ENCODE measurements at regions not wholly inside any gene's neighbourhood (a gene's known extent, or its start where the extent isn't known, plus 50 kb on each side); places are given as distances from the start of the nearest gene placed in this dataset.

GRCh38 chr4:65976287-65976686 is 306.0 kb upstream of the EPHA5 start:
- Histone ChIP-seq H3K27me3 (no peaks in the 10 kb centered on the region), H3K27ac (no peak overlapping the region), H3K9me3 (no peaks in the 10 kb centered on the region), H3K4me3 (no peak overlapping the region), H3K4me1 (ENCODE audit: insufficient read depth) (no peaks in the 10 kb centered on the region), H3K36me3 (no peaks in the 10 kb centered on the region)
- intact Hi-C loops (cut with DNase I) = no loop called here
- WGBS, 3 donors = 89 to 93% (median 92%) methylated on average over 2 of the region's 2 CpGs
- TF ChIP-seq POLR2A (IDR thresholded peaks at IDR 0.05) (no peak), EP300 (IDR thresholded peaks at IDR 0.05) (no peak)
- TF ChIP-seq, protein P1, sequence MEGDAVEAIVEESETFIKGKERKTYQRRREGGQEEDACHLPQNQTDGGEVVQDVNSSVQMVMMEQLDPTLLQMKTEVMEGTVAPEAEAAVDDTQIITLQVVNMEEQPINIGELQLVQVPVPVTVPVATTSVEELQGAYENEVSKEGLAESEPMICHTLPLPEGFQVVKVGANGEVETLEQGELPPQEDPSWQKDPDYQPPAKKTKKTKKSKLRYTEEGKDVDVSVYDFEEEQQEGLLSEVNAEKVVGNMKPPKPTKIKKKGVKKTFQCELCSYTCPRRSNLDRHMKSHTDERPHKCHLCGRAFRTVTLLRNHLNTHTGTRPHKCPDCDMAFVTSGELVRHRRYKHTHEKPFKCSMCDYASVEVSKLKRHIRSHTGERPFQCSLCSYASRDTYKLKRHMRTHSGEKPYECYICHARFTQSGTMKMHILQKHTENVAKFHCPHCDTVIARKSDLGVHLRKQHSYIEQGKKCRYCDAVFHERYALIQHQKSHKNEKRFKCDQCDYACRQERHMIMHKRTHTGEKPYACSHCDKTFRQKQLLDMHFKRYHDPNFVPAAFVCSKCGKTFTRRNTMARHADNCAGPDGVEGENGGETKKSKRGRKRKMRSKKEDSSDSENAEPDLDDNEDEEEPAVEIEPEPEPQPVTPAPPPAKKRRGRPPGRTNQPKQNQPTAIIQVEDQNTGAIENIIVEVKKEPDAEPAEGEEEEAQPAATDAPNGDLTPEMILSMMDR (IDR thresholded peaks at IDR 0.05) = no peak
- no peak for DNase-seq

GRCh38 chr4:65973186-65973585 is 302.9 kb upstream of the EPHA5 start:
- H3K9me3 ChIP-seq = no peaks in the 10 kb centered on the region
- H3K36me3 ChIP-seq = no peaks in the 10 kb centered on the region
- no peak for TF ChIP-seq POLR2A (IDR thresholded peaks at IDR 0.05)
- no peak for TF ChIP-seq EP300 (IDR thresholded peaks at IDR 0.05)
- TF ChIP-seq, protein P1 (IDR thresholded peaks at IDR 0.05) = no peak
- peaks cover 1% of the 10 kb centered on the region for H3K4me1 ChIP-seq (ENCODE audit: insufficient read depth)
- intact Hi-C loops (cut with DNase I) = no loop called here
- H3K27me3 ChIP-seq = no peaks in the 10 kb centered on the region
- no peak overlapping the region for H3K27ac ChIP-seq
- no peak for DNase-seq
- no peak overlapping the region for H3K4me3 ChIP-seq
- WGBS, 3 donors = 66 to 78% (median 68%) methylated on average over 9 of the region's 9 CpGs

DNA sequence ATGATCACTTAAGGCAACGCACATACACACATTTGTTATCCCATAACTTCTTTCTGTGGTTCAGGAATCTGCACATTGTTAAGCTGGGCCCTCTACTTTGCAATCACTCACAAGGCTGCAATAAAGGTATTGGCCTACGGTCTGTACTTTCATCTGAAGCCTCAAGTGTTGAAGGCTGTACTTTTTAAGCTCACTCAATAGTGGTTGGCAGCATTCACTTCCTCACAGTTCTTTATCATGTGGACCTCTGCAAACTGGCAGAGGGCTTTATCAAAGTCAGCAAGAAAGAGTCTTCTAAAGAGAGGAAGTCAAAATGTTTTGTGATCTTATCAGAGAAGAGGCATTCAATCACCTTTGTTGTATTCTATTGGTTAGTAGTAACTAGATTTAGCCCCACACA is 301.4 kb upstream of the EPHA5 start:
- DNase-seq = no peak
- TF ChIP-seq POLR2A (IDR thresholded peaks at IDR 0.05) (no peak), EP300 (IDR thresholded peaks at IDR 0.05) (no peak)
- 89 to 96% (median 94%) methylated on average over 2 of the region's 2 CpGs for WGBS, 3 donors
- Histone ChIP-seq H3K27me3 (no peaks in the 10 kb centered on the region), H3K27ac (no peak overlapping the region), H3K4me3 (no peak overlapping the region), H3K36me3 (no peaks in the 10 kb centered on the region), H3K9me3 (no peaks in the 10 kb centered on the region), H3K4me1 (ENCODE audit: insufficient read depth) (peaks cover 1% of the 10 kb centered on the region)
- intact Hi-C loops (cut with DNase I) = no loop called here

DNA sequence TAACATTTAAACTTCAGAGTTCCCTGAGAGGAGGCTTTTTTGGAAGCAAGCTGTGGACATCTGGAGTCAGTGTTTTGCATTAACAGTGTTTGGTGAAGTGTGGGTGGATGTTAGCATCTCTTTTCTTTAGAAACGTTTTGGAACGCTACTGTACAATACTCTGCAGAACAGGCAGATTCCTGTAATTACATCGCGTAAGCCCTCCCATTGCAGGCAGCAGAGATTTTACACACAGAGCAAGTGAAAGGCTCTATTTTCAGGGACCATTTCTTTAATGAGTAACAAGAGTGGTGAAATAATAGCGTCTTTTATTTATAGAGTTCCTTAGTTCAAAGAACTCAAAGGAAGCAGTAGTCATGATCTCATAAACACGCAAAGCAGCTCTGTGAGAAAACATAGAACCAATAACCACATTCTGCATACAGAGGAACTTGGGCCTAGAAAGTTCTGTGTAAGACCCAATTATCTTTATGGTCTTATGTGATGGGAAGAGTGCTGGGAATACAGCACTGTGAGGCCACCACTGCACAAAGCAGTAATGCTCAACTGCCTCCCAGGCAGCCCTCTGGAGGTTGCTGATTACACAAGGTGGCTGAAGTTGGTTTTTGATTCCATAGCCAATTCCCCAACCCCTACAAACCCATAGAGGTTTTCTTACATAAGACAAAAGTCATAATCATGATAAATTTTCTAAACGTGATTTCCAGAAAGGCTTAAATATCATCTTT is 298.7 kb upstream of the EPHA5 start:
- Histone ChIP-seq H3K4me1 (ENCODE audit: insufficient read depth) (peaks cover 1% of the 10 kb centered on the region), H3K4me3 (no peak overlapping the region), H3K9me3 (no peaks in the 10 kb centered on the region), H3K27me3 (no peaks in the 10 kb centered on the region), H3K27ac (no peak overlapping the region), H3K36me3 (no peaks in the 10 kb centered on the region)
- DNase-seq = no peak
- intact Hi-C loops (cut with DNase I) = loop anchor here in 1 of 4 donors (5.0 kb wide), 1 partner anchor 1207 kb away; no protein-coding TSS in a partner anchor
- no peak for TF ChIP-seq POLR2A (IDR thresholded peaks at IDR 0.05)
- TF ChIP-seq, protein P1 (IDR thresholded peaks at IDR 0.05) = no peak
- no peak for TF ChIP-seq EP300 (IDR thresholded peaks at IDR 0.05)
- WGBS, 3 donors = 10 to 25% (median 11%) methylated on average over 7 of the region's 7 CpGs

DNA sequence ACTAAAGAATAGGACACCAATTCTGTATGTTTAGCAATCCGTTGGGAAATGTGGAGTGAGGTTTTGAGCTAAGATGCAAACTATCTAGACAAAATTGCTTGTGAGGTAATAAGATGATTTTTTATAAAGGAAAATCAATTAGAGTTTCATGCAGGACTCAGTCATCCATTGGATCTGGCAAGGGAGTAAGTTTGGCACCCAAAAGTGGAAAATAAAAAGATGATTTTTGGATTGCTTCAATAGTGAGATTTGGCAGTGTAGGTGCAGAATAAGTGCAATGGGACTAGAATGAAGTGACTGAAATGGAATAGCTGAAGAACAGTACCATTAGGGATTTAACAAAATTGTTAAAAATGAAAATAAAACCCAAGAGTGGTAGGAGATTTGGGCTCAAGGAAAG is 290.5 kb upstream of the EPHA5 start:
- no peak overlapping the region for H3K27ac ChIP-seq
- no peaks in the 10 kb centered on the region for H3K4me1 ChIP-seq (ENCODE audit: insufficient read depth)
- H3K9me3 ChIP-seq = no peaks in the 10 kb centered on the region
- H3K36me3 ChIP-seq = no peaks in the 10 kb centered on the region
- no peak overlapping the region for H3K4me3 ChIP-seq
- TF ChIP-seq POLR2A (IDR thresholded peaks at IDR 0.05) = no peak
- TF ChIP-seq, protein P1 (IDR thresholded peaks at IDR 0.05) = no peak
- no peak for TF ChIP-seq EP300 (IDR thresholded peaks at IDR 0.05)
- H3K27me3 ChIP-seq = no peaks in the 10 kb centered on the region
- intact Hi-C loops (cut with DNase I) = no loop called here
- WGBS, 3 donors = 63 to 88% (median 67%) methylated on average over 1 of the region's 1 CpG
- DNase-seq = no peak

Data from ovary (tissue), 7 donors.